CD14-positive monocyte (primary cell): ENCODE measurements at regions not wholly inside any gene's neighbourhood (a gene's known extent, or its start where the extent isn't known, plus 50 kb on each side); places are given as distances from the start of the nearest gene placed in this dataset.

Source experiments
- DNase-seq, 3 donors: peaks; one replicate each; pipeline ENCODE4 v3.0.0-alpha.2; 2011 to 2022
- H2AFZ ChIP-seq: 2 replicates; pipeline ENCODE4 v1.6.0; 2012; ENCODE audit warnings: mild to moderate bottlenecking, low read depth, low read length, inconsistent platforms; ENCODE audit not compliant: insufficient read depth, poor library complexity, severe bottlenecking
- H3K27ac ChIP-seq, 2 donors: 1 replicate in 1 of 2; 2 replicates in 1 of 2; pipeline ENCODE4 v1.5.1; 2012 to 2013; ENCODE audit warnings: low read length in 2 of 2, control low read depth in 1 of 2, inconsistent platforms in 1 of 2, low read depth in 1 of 2, mild to moderate bottlenecking in 1 of 2
- H3K27me3 ChIP-seq, 2 donors: one replicate each; pipeline versions ENCODE4 v1.6.0 to v1.6.1; 2011 to 2013; ENCODE audit warnings: low read length in 2 of 2; ENCODE audit not compliant: control insufficient read depth in 2 of 2, insufficient read depth in 2 of 2
- H3K36me3 ChIP-seq, 2 donors: replicated peaks in 1 of 2; 1 replicate in 1 of 2; 2 replicates in 1 of 2; pipeline versions ENCODE4 v1.5.1 to v1.6.1; 2012 to 2013; ENCODE audit warnings: low read length in 2 of 2, control low read depth in 1 of 2, inconsistent platforms in 1 of 2, mild to moderate bottlenecking in 1 of 2; ENCODE audit not compliant: insufficient read depth in 2 of 2, control insufficient read depth in 1 of 2
- H3K4me1 ChIP-seq, 2 donors: 1 replicate in 1 of 2; 2 replicates in 1 of 2; pipeline versions ENCODE4 v1.5.1 to v1.6.1; 2012 to 2013; ENCODE audit warnings: low read length in 2 of 2, control low read depth in 1 of 2, inconsistent platforms in 1 of 2, mild to moderate bottlenecking in 1 of 2, moderate library complexity in 1 of 2; ENCODE audit not compliant: insufficient read depth in 2 of 2, control insufficient read depth in 1 of 2
- H3K4me2 ChIP-seq: replicated peaks from 2 replicates; pipeline ENCODE3; 2012; ENCODE audit warnings: low read length, moderate library complexity, mild to moderate bottlenecking; ENCODE audit not compliant: poor library complexity, severe bottlenecking; ENCODE audit errors: extremely low read depth
- H3K4me3 ChIP-seq, 3 experiments: fragments of 200-600 bp in 1 of 3; sonication (generic) in 1 of 3; replicated peaks in 1 of 3; 1 replicate in 2 of 3; 2 replicates in 1 of 3; pipeline ENCODE4 v1.5.1; 2011 to 2013; ENCODE audit warnings: low read length in 3 of 3, mild to moderate bottlenecking in 3 of 3, control low read depth in 2 of 3, low read depth in 2 of 3, inconsistent platforms in 1 of 3, moderate library complexity in 1 of 3
- H3K79me2 ChIP-seq: 2 replicates; pipeline ENCODE4 v1.6.0; 2012; ENCODE audit warnings: mild to moderate bottlenecking, control low read depth, inconsistent platforms, low read length, moderate library complexity; ENCODE audit not compliant: insufficient read depth
- H3K9ac ChIP-seq: 2 replicates; pipeline ENCODE4 v1.6.0; 2017; ENCODE audit warnings: low read length, mild to moderate bottlenecking; ENCODE audit not compliant: insufficient read depth, poor library complexity, severe bottlenecking
- H3K9me3 ChIP-seq, 2 donors: replicated peaks in 1 of 2; 1 replicate in 1 of 2; 2 replicates in 1 of 2; pipeline versions ENCODE4 v1.5.1 to v1.6.1; 2012 to 2013; ENCODE audit warnings: low read length in 2 of 2, control low read depth in 1 of 2; ENCODE audit not compliant: control insufficient read depth in 1 of 2, insufficient read depth in 1 of 2
- H4K20me1 ChIP-seq: 2 replicates; pipeline ENCODE4 v1.6.0; 2012; ENCODE audit warnings: mild to moderate bottlenecking, low read length, control low read depth, moderate library complexity; ENCODE audit not compliant: insufficient read depth
- H3K27ac Mint-ChIP-seq, 7 donors: one replicate each; pipeline ENCODE4 v1.8.0; 2020; ENCODE audit warnings: mild to moderate bottlenecking in 7 of 7, mixed read lengths in 7 of 7, moderate library complexity in 6 of 7, inconsistent platforms in 2 of 7
- H3K27me3 Mint-ChIP-seq, 3 donors: one replicate each; pipeline ENCODE4 v1.8.0; 2021 to 2022; ENCODE audit warnings: low read depth in 3 of 3, mild to moderate bottlenecking in 3 of 3, mixed read lengths in 3 of 3, moderate library complexity in 3 of 3, inconsistent platforms in 1 of 3
- H3K36me3 Mint-ChIP-seq, 2 donors: one replicate each; pipeline ENCODE4 v1.8.0; 2020; ENCODE audit warnings: mixed read lengths in 2 of 2, inconsistent platforms in 1 of 2, mild to moderate bottlenecking in 1 of 2
- H3K4me1 Mint-ChIP-seq: one replicate; pipeline ENCODE4 v1.8.0; 2020; ENCODE audit warnings: mild to moderate bottlenecking, mixed read lengths
- H3K4me3 Mint-ChIP-seq, 2 donors: one replicate each; pipeline ENCODE4 v1.8.0; 2020; ENCODE audit warnings: mild to moderate bottlenecking in 2 of 2, mixed read lengths in 2 of 2, moderate library complexity in 1 of 2
- H3K9me3 Mint-ChIP-seq, 7 donors: one replicate each; pipeline ENCODE4 v1.8.0; 2020 to 2022; ENCODE audit warnings: mixed read lengths in 7 of 7, mild to moderate bottlenecking in 6 of 7, moderate library complexity in 6 of 7, inconsistent platforms in 2 of 7
- WGBS: methylation state at CpG from one replicate; pipeline ENCODE4 v1.1.5; 2013; ENCODE audit warnings: missing lambda C conversion rate; ENCODE audit not compliant: insufficient coverage; 5-methylcytosine and 5-hydroxymethylcytosine counted together
- intact Hi-C, 2 donors: fragments of 100-400 bp; cut with micrococcal nuclease; formaldehyde crosslinking; loops; one replicate each; pipeline versions ENCODE4 v1.15.0 to v1.15.1; 2023
- TF ChIP-seq, protein P1 (sequence below): fragments of 200-600 bp; IDR thresholded peaks from one replicate; pipeline ENCODE4 v1.8.0; 2022; ENCODE audit warnings: antibody characterized with exemption, mild to moderate bottlenecking

DNA sequence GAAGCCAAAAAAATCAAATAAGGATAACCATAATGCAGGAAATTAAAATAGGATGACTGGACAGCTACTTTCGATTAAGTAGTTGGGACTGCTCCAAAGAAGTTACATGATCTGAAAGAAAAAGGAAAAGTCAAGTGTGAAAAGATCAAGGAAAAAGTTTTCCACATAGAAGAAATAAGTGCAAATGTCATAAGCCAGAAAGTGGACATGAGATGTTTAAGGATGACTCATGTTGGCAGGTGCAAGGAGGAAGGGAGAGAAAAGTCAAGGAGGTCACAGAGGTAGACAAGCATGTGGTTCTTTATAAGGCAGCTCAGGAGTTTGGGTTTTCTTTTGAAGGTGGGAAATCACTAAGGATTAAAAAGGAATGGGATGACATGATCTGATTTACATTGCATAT lies 89.8 kb upstream of the GPRIN3 start:
- Histone ChIP-seq H3K4me2 (no peak overlapping the region), H3K27ac (no peak overlapping the region), H3K9ac (no peak overlapping the region), H4K20me1 (no peaks in the 10 kb centered on the region), H2AFZ (no peak overlapping the region), H3K36me3 (no peaks in the 10 kb centered on the region), H3K9me3 (no peaks in the 10 kb centered on the region), H3K4me1 (no peaks in the 10 kb centered on the region), H3K79me2 (no peaks in the 10 kb centered on the region), H3K4me3 (no peak overlapping the region), H3K27me3 (no peaks in the 10 kb centered on the region)
- intact Hi-C loops, result no loop called here
- H3K4me3 Mint-ChIP-seq, result no peak overlapping the region
- WGBS, result 100% methylated on average over 1 of the region's 1 CpG
- no peak for DNase-seq
- H3K9me3 Mint-ChIP-seq, result peaks cover 0 to 3% (median 0%) of the 10 kb centered on the region in 7 donors
- no peaks in the 10 kb centered on the region for H3K36me3 Mint-ChIP-seq
- no peak overlapping the region for H3K27ac Mint-ChIP-seq
- H3K27me3 Mint-ChIP-seq, result no peaks in the 10 kb centered on the region
- TF ChIP-seq, protein P1, sequence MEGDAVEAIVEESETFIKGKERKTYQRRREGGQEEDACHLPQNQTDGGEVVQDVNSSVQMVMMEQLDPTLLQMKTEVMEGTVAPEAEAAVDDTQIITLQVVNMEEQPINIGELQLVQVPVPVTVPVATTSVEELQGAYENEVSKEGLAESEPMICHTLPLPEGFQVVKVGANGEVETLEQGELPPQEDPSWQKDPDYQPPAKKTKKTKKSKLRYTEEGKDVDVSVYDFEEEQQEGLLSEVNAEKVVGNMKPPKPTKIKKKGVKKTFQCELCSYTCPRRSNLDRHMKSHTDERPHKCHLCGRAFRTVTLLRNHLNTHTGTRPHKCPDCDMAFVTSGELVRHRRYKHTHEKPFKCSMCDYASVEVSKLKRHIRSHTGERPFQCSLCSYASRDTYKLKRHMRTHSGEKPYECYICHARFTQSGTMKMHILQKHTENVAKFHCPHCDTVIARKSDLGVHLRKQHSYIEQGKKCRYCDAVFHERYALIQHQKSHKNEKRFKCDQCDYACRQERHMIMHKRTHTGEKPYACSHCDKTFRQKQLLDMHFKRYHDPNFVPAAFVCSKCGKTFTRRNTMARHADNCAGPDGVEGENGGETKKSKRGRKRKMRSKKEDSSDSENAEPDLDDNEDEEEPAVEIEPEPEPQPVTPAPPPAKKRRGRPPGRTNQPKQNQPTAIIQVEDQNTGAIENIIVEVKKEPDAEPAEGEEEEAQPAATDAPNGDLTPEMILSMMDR, result no peak
- no peaks in the 10 kb centered on the region for H3K4me1 Mint-ChIP-seq

DNA sequence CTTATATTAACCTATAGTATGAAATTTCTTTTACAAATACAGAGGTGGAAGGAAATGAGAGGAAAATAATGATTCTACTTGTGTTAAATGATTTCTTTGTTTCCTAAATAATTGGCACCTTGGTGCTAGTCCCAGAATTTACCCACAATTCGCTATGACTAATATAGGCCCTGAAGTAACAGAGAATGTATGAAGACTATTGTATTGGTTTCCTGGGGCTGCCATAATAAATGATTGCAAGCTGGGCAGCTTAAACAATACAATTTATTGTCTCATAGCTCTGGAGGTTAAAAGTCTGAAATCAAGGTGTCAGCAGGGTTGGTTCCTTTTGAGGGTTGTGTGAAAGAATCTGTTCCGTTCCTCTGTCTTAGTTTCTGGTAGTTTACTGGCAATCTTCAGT lies 74.8 kb upstream of the GPRIN3 start:
- H3K27me3 Mint-ChIP-seq, result peaks cover 0 to 4% (median 0%) of the 10 kb centered on the region in 3 donors
- Histone ChIP-seq H3K9ac (no peak overlapping the region), H3K27ac (no peak overlapping the region), H3K27me3 (no peaks in the 10 kb centered on the region), H3K4me1 (no peaks in the 10 kb centered on the region), H2AFZ (no peak overlapping the region), H3K4me2 (no peak overlapping the region), H3K9me3 (no peaks in the 10 kb centered on the region), H3K4me3 (no peak overlapping the region), H3K79me2 (no peaks in the 10 kb centered on the region), H3K36me3 (no peaks in the 10 kb centered on the region), H4K20me1 (no peaks in the 10 kb centered on the region)
- no peak for DNase-seq
- TF ChIP-seq, protein P1, result no peak
- no peak overlapping the region for H3K27ac Mint-ChIP-seq
- intact Hi-C loops, result no loop called here
- no CpG with 5 or more reads among the region's 2 CpGs for WGBS
- H3K36me3 Mint-ChIP-seq, result no peaks in the 10 kb centered on the region
- no peaks in the 10 kb centered on the region for H3K4me1 Mint-ChIP-seq
- no peak overlapping the region for H3K4me3 Mint-ChIP-seq
- peaks cover 2 to 12% (median 5%) of the 10 kb centered on the region in 7 donors for H3K9me3 Mint-ChIP-seq
